ENCODE measurements at regions not wholly inside any gene's neighbourhood (a gene's known extent, or its start where the extent isn't known, plus 50 kb on each side); places are given as distances from the start of the nearest gene placed in this dataset.

- no peak for TF ChIP-seq PRDM4 (tag by site-specific recombination; IDR thresholded peaks at IDR 0.05)
- TF ChIP-seq ZNF473 (tag by site-specific recombination; IDR thresholded peaks at IDR 0.05): no peak
- TF ChIP-seq, protein P1, sequence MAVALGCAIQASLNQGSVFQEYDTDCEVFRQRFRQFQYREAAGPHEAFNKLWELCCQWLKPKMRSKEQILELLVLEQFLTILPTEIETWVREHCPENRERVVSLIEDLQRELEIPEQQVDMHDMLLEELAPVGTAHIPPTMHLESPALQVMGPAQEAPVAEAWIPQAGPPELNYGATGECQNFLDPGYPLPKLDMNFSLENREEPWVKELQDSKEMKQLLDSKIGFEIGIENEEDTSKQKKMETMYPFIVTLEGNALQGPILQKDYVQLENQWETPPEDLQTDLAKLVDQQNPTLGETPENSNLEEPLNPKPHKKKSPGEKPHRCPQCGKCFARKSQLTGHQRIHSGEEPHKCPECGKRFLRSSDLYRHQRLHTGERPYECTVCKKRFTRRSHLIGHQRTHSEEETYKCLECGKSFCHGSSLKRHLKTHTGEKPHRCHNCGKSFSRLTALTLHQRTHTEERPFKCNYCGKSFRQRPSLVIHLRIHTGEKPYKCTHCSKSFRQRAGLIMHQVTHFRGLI (tag by site-specific recombination; IDR thresholded peaks at IDR 0.05): no peak
- TF ChIP-seq ZNF658 (tag by site-specific recombination; IDR thresholded peaks at IDR 0.05): no peak
- TF ChIP-seq ZFP3 (tag by site-specific recombination; IDR thresholded peaks at IDR 0.05; ENCODE audit: low read depth): no peak
- TF ChIP-seq ZNF223 (tag by site-specific recombination; IDR thresholded peaks at IDR 0.05): no peak
- no peak for TF ChIP-seq ZNF391 (tag by site-specific recombination; IDR thresholded peaks at IDR 0.05; ENCODE audit: borderline replicate concordance, low read depth)
Measured at GRCh38 chr3:162052636-162053035, 556.0 kb downstream of the OTOL1 start (continued).

GRCh38 chr3:162072656-162073164 is 576.1 kb downstream of the OTOL1 start:
- CTCF ChIA-PET: no interaction called here

More at GRCh38 chr3:162072656-162073164, 576.1 kb downstream of the OTOL1 start:
- POLR2A ChIA-PET: no interaction called here
- H3K9me3 ChIP-seq (ENCODE audit: control insufficient read depth, insufficient read depth, low read depth, low read length): no peaks in the 10 kb centered on the region
- no peaks in the 10 kb centered on the region for H3K4me1 ChIP-seq (ENCODE audit: control insufficient read depth, insufficient read depth, low read length)
- H3K27ac ChIP-seq (ENCODE audit: extremely low read depth, low read depth, low read length): no peak overlapping the region
- no peaks in the 10 kb centered on the region for H3K36me3 ChIP-seq (ENCODE audit: control insufficient read depth in 2 of 2, insufficient read depth in 1 of 2, low read length in 2 of 2)
- TF ChIP-seq ZNF398 (tag by site-specific recombination; IDR thresholded peaks at IDR 0.05): no peak
- TF ChIP-seq ZBTB20 (tag by site-specific recombination; IDR thresholded peaks at IDR 0.05): no peak
- TF ChIP-seq ZNF626 (tag by site-specific recombination; IDR thresholded peaks at IDR 0.05): no peak
- no peak for TF ChIP-seq ZNF211 (tag by site-specific recombination; IDR thresholded peaks at IDR 0.05; ENCODE audit: low read depth)
- TF ChIP-seq ZBTB48 (tag by site-specific recombination; IDR thresholded peaks at IDR 0.05): no peak
- no peak for TF ChIP-seq ZNF174 (tag by site-specific recombination; IDR thresholded peaks at IDR 0.05)
- no peak for TF ChIP-seq ZNF26 (tag by site-specific recombination; IDR thresholded peaks at IDR 0.05)
- TF ChIP-seq ZNF266 (tag by site-specific recombination; IDR thresholded peaks at IDR 0.05; ENCODE audit: low read depth): no peak
- no peak for TF ChIP-seq ZNF248 (tag by site-specific recombination; IDR thresholded peaks at IDR 0.05)
- TF ChIP-seq ZNF239 (tag by site-specific recombination; IDR thresholded peaks at IDR 0.05): no peak
- no peak for TF ChIP-seq ZNF37A (tag by site-specific recombination; IDR thresholded peaks at IDR 0.05)
- no peak for TF ChIP-seq ZNF169 (tag by site-specific recombination; IDR thresholded peaks at IDR 0.05)
- no peak for TF ChIP-seq ZNF426 (tag by site-specific recombination; IDR thresholded peaks at IDR 0.05)
- no peak for TF ChIP-seq FEZF1 (tag by site-specific recombination; IDR thresholded peaks at IDR 0.05)
- TF ChIP-seq ZNF157 (tag by site-specific recombination; IDR thresholded peaks at IDR 0.05): no peak
- TF ChIP-seq MYNN (tag by site-specific recombination; IDR thresholded peaks at IDR 0.05; ENCODE audit: borderline replicate concordance): no peak
- no peak for TF ChIP-seq ZNF404 (tag by site-specific recombination; IDR thresholded peaks at IDR 0.05)
- TF ChIP-seq ZNF658 (tag by site-specific recombination; IDR thresholded peaks at IDR 0.05): no peak
- no peak overlapping the region for H3K4me3 ChIP-seq (ENCODE audit: low read depth, low read length)
